Astrocyte (in vitro differentiated cells and primary cell): ENCODE measurements at regions not wholly inside any gene's neighbourhood (a gene's known extent, or its start where the extent isn't known, plus 50 kb on each side); places are given as distances from the start of the nearest gene placed in this dataset.

Experiments used
- CTCF ChIP-seq: IDR thresholded peaks from 2 replicates; pipeline ENCODE4 v1.5.1; 2011; ENCODE audit warnings: low read depth, mild to moderate bottlenecking, inconsistent platforms, low read length, moderate library complexity; ENCODE audit not compliant: insufficient read depth
- EZH2 ChIP-seq: IDR thresholded peaks from 2 replicates; pipeline ENCODE4 v1.6.1; 2012; ENCODE audit warnings: mild to moderate bottlenecking, low read length, inconsistent platforms; ENCODE audit not compliant: insufficient read depth

DNA sequence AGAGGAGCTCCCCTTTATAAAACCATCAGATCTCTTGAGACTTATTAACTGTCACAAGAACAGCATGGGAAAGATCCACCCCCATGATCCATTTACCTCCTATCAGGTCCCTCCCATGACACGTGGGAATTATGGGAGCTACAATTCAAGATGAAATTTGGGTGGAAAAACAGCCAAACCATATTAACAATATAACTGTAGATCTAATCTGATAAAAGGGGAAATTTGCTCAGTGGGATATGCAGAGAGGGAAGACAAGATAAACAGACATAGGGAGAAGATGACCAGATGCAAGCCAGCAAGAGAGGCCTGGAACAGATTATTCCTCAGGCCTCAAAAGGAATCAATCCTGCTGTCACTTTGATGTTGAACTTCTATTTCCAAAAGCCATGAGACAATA, 841.5 kb downstream of the LRRIQ3 start:
- no peak for TF ChIP-seq CTCF
- TF ChIP-seq EZH2 = no peak
